Loucy (cell line): ENCODE measurements at regions not wholly inside any gene's neighbourhood (a gene's known extent, or its start where the extent isn't known, plus 50 kb on each side); places are given as distances from the start of the nearest gene placed in this dataset.

ENCODE experiments used
- H2AFZ ChIP-seq: fragments of 200-600 bp; sonication (generic); 2 replicates; pipeline ENCODE4 v1.6.0; 2016; ENCODE audit warnings: antibody characterized with exemption, mild to moderate bottlenecking, low read length, moderate library complexity
- H3F3A ChIP-seq: fragments of 200-600 bp; 2 replicates; pipeline ENCODE4 v1.6.0; 2016; ENCODE audit warnings: antibody characterized with exemption, low read depth, mild to moderate bottlenecking
- H3K27me3 ChIP-seq: fragments of 200-600 bp; sonication (generic); 2 replicates; pipeline ENCODE4 v1.6.1; 2014; ENCODE audit warnings: low read length, mild to moderate bottlenecking; ENCODE audit not compliant: insufficient read depth, poor library complexity, severe bottlenecking
- H3K36me3 ChIP-seq: fragments of 200-600 bp; sonication (generic); 2 replicates; pipeline ENCODE4 v1.6.1; 2016; ENCODE audit warnings: low read length; ENCODE audit not compliant: insufficient read depth
- H3K4me1 ChIP-seq: fragments of 200-600 bp; sonication (generic); 2 replicates; pipeline ENCODE4 v1.5.1; 2014; ENCODE audit warnings: low read length, mild to moderate bottlenecking; ENCODE audit not compliant: insufficient read depth, poor library complexity, severe bottlenecking
- H3K4me2 ChIP-seq: fragments of 200-600 bp; sonication (generic); 2 replicates; pipeline ENCODE4 v1.6.0; 2014; ENCODE audit warnings: antibody characterized with exemption, low read length, low read depth, mild to moderate bottlenecking; ENCODE audit not compliant: poor library complexity, severe bottlenecking
- H3K4me3 ChIP-seq: fragments of 200-600 bp; sonication (generic); 2 replicates; pipeline ENCODE4 v1.5.1; 2014; ENCODE audit warnings: low read length, mild to moderate bottlenecking, mixed read lengths; ENCODE audit not compliant: poor library complexity, severe bottlenecking
- H3K79me2 ChIP-seq: fragments of 200-600 bp; sonication (generic); 2 replicates; pipeline ENCODE4 v1.6.1; 2014; ENCODE audit warnings: low read length; ENCODE audit not compliant: insufficient read depth
- H3K9ac ChIP-seq: fragments of 200-600 bp; sonication (generic); 2 replicates; pipeline ENCODE4 v1.6.0; 2014; ENCODE audit warnings: mild to moderate bottlenecking, low read depth, low read length, moderate library complexity; ENCODE audit not compliant: poor library complexity, severe bottlenecking
- H3K9me2 ChIP-seq: fragments of 200-600 bp; sonication (generic); replicated peaks from 2 replicates; pipeline ENCODE4 v1.6.1; 2016; ENCODE audit warnings: low read depth, low read length, mixed read lengths
- H3K9me3 ChIP-seq: fragments of 200-600 bp; sonication (generic); 2 replicates; pipeline ENCODE4 v1.6.1; 2014; ENCODE audit warnings: mild to moderate bottlenecking, antibody characterized with exemption, low read length, low read depth; ENCODE audit not compliant: insufficient read depth
- H4K20me1 ChIP-seq: fragments of 200-600 bp; sonication (generic); 2 replicates; pipeline ENCODE4 v1.6.0; 2014; ENCODE audit warnings: antibody characterized with exemption, low read length, mild to moderate bottlenecking; ENCODE audit not compliant: insufficient read depth, poor library complexity, severe bottlenecking
- EZH2phosphoT487 ChIP-seq: fragments of 200-600 bp; IDR thresholded peaks from 2 replicates; pipeline ENCODE4 v1.6.1; 2018; ENCODE audit warnings: antibody characterized with exemption, mild to moderate bottlenecking, moderate library complexity, borderline replicate concordance
- TF ChIP-seq, protein P1 (sequence below): fragments of 200-600 bp; sonication (generic); conservative IDR thresholded peaks from 2 replicates; pipeline ENCODE4 v1.5.1; 2014; ENCODE audit warnings: mild to moderate bottlenecking, antibody characterized with exemption, low read length

DNA sequence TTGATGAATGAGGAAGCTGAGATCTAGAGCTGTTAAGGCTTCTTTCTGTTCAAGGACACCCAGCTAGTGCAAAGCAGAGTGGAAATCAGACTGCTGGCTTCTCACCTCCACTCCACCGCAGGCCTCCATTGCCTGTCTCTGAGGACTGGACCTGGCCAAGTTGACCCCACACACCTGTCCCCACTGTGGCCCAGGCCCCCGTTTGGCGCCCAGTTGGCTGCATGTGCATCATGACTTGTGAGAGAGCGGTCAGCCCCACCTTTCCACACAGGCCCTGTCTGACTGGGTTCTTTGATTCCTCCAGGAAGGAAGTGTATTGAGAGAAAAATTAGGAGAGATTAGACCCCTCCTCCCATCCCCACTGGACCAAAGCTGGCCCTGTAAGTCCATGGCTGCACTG lies 206.3 kb upstream of the TLE3 start:
- Histone ChIP-seq H3F3A (no peaks in the 10 kb centered on the region), H3K27me3 (no peaks in the 10 kb centered on the region)
- TF ChIP-seq, protein P1, sequence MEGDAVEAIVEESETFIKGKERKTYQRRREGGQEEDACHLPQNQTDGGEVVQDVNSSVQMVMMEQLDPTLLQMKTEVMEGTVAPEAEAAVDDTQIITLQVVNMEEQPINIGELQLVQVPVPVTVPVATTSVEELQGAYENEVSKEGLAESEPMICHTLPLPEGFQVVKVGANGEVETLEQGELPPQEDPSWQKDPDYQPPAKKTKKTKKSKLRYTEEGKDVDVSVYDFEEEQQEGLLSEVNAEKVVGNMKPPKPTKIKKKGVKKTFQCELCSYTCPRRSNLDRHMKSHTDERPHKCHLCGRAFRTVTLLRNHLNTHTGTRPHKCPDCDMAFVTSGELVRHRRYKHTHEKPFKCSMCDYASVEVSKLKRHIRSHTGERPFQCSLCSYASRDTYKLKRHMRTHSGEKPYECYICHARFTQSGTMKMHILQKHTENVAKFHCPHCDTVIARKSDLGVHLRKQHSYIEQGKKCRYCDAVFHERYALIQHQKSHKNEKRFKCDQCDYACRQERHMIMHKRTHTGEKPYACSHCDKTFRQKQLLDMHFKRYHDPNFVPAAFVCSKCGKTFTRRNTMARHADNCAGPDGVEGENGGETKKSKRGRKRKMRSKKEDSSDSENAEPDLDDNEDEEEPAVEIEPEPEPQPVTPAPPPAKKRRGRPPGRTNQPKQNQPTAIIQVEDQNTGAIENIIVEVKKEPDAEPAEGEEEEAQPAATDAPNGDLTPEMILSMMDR, result no peak
- TF ChIP-seq EZH2phosphoT487, result no peak

DNA sequence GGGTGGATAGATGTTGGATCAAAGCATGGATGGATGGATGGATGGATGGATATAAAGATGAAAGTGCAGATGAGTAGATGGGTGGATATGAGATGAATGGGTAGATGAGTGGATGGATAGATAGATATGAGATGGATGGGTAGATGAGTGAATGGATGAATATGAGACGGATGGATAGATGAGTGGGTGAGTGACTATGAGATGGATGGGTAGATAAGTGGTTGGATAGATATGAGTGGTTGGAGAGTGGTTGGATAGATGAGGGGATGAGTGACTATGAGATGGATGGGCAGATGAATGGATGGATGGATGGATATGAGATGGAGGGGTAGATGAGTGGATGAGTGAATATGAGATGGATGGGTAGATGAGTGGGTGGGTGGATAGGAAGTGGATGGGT lies 204.6 kb upstream of the TLE3 start:
- TF ChIP-seq, protein P1, result no peak
- no peak for TF ChIP-seq EZH2phosphoT487
- Histone ChIP-seq H3K36me3 (no peaks in the 10 kb centered on the region), H3K27me3 (no peaks in the 10 kb centered on the region), H2AFZ (no peak overlapping the region), H3K9me3 (no peaks in the 10 kb centered on the region), H3F3A (no peaks in the 10 kb centered on the region), H3K9me2 (no peaks in the 10 kb centered on the region), H3K4me3 (no peak overlapping the region), H3K79me2 (no peaks in the 10 kb centered on the region), H3K4me2 (no peak overlapping the region), H3K4me1 (no peaks in the 10 kb centered on the region), H4K20me1 (no peaks in the 10 kb centered on the region), H3K9ac (no peak overlapping the region)

More for the DNA sequence above, 206.3 kb upstream of the TLE3 start:
- no peak overlapping the region for H3K9ac ChIP-seq
- H3K9me2 ChIP-seq, result no peaks in the 10 kb centered on the region
- no peaks in the 10 kb centered on the region for H3K36me3 ChIP-seq
- H3K4me1 ChIP-seq, result peaks cover 11% of the 10 kb centered on the region
- H3K79me2 ChIP-seq, result no peaks in the 10 kb centered on the region
- H3K9me3 ChIP-seq, result no peaks in the 10 kb centered on the region
- no peaks in the 10 kb centered on the region for H4K20me1 ChIP-seq
- no peak overlapping the region for H2AFZ ChIP-seq
- no peak overlapping the region for H3K4me3 ChIP-seq
- H3K4me2 ChIP-seq, result no peak overlapping the region

DNA sequence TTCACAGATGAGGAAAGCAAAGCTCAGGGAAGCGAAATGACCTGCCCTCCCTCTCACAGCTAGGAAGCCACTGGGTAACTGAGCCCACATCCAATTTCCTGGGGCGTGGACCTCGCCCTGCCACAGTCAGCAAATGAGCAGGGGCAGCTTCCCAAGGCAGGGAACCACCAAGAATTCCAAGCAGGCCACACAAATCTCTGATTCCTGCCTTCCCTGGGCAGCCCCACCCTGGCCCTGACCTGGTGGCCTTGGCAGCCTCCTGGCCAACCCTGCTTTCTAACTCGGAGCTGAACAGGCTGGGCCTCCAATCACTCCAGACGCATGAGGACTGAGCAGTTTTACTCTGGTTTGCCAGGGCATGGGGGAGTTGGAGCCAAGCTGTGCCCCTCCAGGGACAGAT lies 203.7 kb upstream of the TLE3 start:
- Histone ChIP-seq H3K9ac (no peak overlapping the region), H3K79me2 (no peaks in the 10 kb centered on the region), H3K4me1 (no peaks in the 10 kb centered on the region), H4K20me1 (no peaks in the 10 kb centered on the region), H3K9me2 (no peaks in the 10 kb centered on the region), H3K4me2 (no peak overlapping the region), H3F3A (no peaks in the 10 kb centered on the region), H2AFZ (no peak overlapping the region), H3K9me3 (no peaks in the 10 kb centered on the region), H3K27me3 (no peaks in the 10 kb centered on the region), H3K36me3 (no peaks in the 10 kb centered on the region), H3K4me3 (no peak overlapping the region)
- TF ChIP-seq, protein P1, result no peak
- no peak for TF ChIP-seq EZH2phosphoT487
